NB4 (cell line): ENCODE measurements at regions not wholly inside any gene's neighbourhood (a gene's known extent, or its start where the extent isn't known, plus 50 kb on each side); places are given as distances from the start of the nearest gene placed in this dataset.
A peak's percentile ranks its signal among the peaks of the same experiment; 100 is the strongest.

ENCODE experiments used
- DNase-seq: peaks from one replicate; pipeline ENCODE4 v3.0.0; 2010; ENCODE audit warnings: low read depth
- H3K4me3 ChIP-seq: one replicate; pipeline ENCODE4 v1.5.1; 2011; ENCODE audit warnings: mild to moderate bottlenecking, low read depth, low read length, moderate library complexity
- MAX ChIP-seq: IDR thresholded peaks from 2 replicates; pipeline ENCODE4 v1.6.1; 2011; ENCODE audit warnings: low read depth, low read length
- MYC ChIP-seq: IDR thresholded peaks from 2 replicates; pipeline ENCODE4 v1.6.1; 2011; ENCODE audit warnings: low read depth, low read length
- POLR2A ChIP-seq: IDR thresholded peaks from 2 replicates; pipeline ENCODE4 v1.6.1; 2011; ENCODE audit warnings: mild to moderate bottlenecking; ENCODE audit not compliant: insufficient read length; ENCODE audit errors: extremely low read depth
- TF ChIP-seq, protein P1 (sequence below): IDR thresholded peaks from one replicate; pipeline ENCODE4 v1.5.1; 2012; ENCODE audit warnings: low read depth, low read length

DNA sequence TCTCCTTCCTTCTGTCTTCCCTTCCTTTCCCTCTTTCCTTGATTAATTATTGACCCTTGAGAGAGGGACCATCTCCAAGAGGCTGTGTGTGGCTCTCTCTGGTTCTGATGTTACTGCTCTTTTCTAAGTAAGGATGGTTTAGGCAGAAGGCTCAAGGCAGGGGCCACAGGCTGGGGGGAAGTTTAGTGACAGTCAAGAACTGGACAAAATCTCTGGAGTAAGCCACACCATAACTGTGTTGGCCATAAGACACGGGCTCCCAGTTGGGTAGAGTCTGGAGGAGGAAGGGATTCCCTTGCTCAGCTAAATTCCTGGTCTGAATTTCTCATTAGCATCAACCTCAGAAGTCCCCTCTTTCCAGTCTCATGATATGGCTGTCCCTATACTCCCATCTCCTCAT lies 74.7 kb downstream of the BUD13 start:
- no peak for DNase-seq
- TF ChIP-seq MAX (no peak), MYC (no peak), POLR2A (no peak)
- TF ChIP-seq, protein P1, sequence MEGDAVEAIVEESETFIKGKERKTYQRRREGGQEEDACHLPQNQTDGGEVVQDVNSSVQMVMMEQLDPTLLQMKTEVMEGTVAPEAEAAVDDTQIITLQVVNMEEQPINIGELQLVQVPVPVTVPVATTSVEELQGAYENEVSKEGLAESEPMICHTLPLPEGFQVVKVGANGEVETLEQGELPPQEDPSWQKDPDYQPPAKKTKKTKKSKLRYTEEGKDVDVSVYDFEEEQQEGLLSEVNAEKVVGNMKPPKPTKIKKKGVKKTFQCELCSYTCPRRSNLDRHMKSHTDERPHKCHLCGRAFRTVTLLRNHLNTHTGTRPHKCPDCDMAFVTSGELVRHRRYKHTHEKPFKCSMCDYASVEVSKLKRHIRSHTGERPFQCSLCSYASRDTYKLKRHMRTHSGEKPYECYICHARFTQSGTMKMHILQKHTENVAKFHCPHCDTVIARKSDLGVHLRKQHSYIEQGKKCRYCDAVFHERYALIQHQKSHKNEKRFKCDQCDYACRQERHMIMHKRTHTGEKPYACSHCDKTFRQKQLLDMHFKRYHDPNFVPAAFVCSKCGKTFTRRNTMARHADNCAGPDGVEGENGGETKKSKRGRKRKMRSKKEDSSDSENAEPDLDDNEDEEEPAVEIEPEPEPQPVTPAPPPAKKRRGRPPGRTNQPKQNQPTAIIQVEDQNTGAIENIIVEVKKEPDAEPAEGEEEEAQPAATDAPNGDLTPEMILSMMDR: no peak
- no peak overlapping the region for H3K4me3 ChIP-seq

GRCh38 chr11:116697639-116698038 lies 75.1 kb downstream of the BUD13 start:
- TF ChIP-seq MYC (no peak), POLR2A (no peak), MAX (no peak)
- TF ChIP-seq, protein P1: no peak
- H3K4me3 ChIP-seq: no peak overlapping the region
- no peak for DNase-seq

DNA sequence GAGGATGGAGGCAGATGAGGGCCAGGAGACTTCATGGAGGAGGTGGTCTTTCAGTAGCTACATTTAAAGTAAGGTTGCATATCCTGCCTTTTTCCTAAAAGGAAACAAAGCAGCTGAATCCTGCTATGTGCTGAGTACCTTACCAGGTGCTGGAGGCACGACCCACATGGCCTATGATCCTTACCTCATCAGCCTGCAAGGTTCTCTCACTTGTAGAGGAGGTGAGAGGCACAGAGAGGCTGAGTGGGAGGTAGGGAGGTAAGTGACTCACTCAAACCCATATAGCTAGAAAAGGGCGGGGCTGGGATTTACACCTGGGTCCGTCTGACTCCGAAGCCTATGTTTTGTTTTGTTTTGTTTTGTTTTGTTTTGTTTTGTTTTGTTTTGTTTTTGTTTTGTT lies 75.8 kb downstream of the BUD13 start:
- no peak for DNase-seq
- TF ChIP-seq, protein P1: no peak
- TF ChIP-seq MAX (no peak), POLR2A (no peak), MYC (no peak)
- H3K4me3 ChIP-seq: no peak overlapping the region

DNA sequence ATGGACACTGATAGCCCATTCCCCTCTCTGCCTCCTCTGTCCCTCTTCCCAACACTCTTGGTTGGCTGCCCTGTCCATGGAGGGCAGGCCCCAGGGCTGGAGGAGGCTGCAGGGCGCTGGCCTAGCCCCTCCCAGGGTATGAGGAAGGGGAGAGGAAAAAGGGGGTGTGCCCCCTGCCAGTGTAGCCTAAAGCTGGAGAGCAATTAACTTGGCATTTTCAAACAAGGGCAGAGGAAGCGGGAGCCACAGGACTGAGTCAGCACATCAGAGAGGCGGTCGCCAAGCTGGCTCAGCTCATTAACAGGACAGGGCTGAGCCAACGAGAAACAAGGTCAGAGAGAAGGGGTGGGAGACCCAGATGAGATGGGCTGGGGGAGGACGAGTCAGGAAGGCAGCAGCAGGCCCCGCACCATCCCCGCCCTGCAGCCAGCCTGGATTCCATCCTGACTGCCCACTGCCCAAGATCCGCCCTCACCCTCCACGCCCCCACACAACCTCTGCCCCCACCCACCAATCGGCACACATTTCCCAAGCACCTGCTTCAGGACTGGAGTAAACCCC lies 76.3 kb downstream of the BUD13 start:
- DNase-seq: peak; percentile 23
- TF ChIP-seq MYC: no peak
- no peak overlapping the region for H3K4me3 ChIP-seq

- no peak for DNase-seq
- no peak overlapping the region for H3K4me3 ChIP-seq
- no peak for TF ChIP-seq MAX
- TF ChIP-seq, protein P1: no peak
- TF ChIP-seq POLR2A: no peak
- no peak for TF ChIP-seq MYC
Measured at GRCh38 chr11:116695657-116696254, 77.0 kb downstream of the BUD13 start.

DNA sequence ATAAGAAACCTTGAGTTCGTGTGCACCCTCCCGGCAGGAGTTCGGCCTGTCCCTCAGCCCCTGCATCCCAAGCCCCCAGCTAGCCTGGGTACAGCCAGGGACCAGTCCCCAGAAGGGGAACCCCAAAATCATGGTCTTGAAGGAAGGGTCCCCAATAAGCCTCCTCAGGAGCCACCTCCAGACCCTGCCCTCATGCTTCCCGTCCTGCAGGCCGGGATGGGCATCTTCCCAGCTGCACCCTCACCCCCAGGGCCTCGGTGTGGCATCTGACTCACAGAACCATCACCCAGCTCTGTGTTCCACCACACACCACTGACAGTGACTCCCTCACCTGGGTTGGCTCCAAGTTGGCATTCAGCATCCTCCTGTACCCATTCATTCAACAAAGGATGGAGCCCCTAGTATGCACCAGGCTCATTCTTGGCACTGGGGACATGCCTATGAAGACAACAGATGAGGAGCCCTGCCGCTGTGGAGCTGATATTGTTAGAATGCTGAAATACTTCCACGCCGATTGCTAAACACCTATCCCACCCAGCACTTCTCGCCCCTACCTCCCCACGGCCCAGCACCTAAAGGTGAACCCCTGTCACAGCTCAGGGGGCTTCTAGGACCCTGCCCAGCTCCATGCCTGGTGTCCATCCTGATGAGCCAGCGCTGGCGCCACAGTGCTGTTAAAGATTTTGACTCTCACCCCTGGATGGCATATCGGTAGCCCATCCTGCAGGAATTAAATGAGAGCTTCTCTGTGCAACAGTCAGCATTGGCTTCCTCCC lies 77.8 kb downstream of the BUD13 start:
- no peak overlapping the region for H3K4me3 ChIP-seq
- TF ChIP-seq MYC: no peak
- TF ChIP-seq, protein P1: no peak
- TF ChIP-seq POLR2A: no peak
- no peak for TF ChIP-seq MAX
- no peak for DNase-seq
